Amniotic epithelial cell (primary cell): ENCODE measurements at regions not wholly inside any gene's neighbourhood (a gene's known extent, or its start where the extent isn't known, plus 50 kb on each side); places are given as distances from the start of the nearest gene placed in this dataset.
A peak's percentile ranks its signal among the peaks of the same experiment; 100 is the strongest.

Experiments
- DNase-seq: peaks from one replicate; pipeline ENCODE4 v3.0.0-alpha.2; 2010; ENCODE audit warnings: low read depth

GRCh38 chr9:111195766-111196165, 134.3 kb downstream of the OR2K2 start:
- DNase-seq, result no peak

- no peak for DNase-seq
Measured at GRCh38 chr9:111193095-111193494, 136.9 kb downstream of the OR2K2 start.

GRCh38 chr9:111192650-111193049, 137.4 kb downstream of the OR2K2 start:
- no peak for DNase-seq

- DNase-seq, result peak; percentile 63
Measured at GRCh38 chr9:111190347-111190746, 139.7 kb downstream of the OR2K2 start.

- peak; percentile 23 for DNase-seq
Measured at GRCh38 chr9:111187376-111187775, 142.6 kb downstream of the OR2K2 start.

GRCh38 chr9:111186021-111186530, 143.9 kb downstream of the OR2K2 start:
- no peak for DNase-seq

GRCh38 chr9:111180811-111181210, 142.5 kb upstream of the LPAR1 start:
- DNase-seq, result no peak

GRCh38 chr9:111179577-111179976, 141.3 kb upstream of the LPAR1 start:
- no peak for DNase-seq

- DNase-seq, result peak; percentile 88
Measured at GRCh38 chr9:111178331-111179055, 140.2 kb upstream of the LPAR1 start.

GRCh38 chr9:111176511-111176910, 138.2 kb upstream of the LPAR1 start:
- no peak for DNase-seq

- no peak for DNase-seq
Measured at GRCh38 chr9:111175350-111175749, 137.1 kb upstream of the LPAR1 start.

GRCh38 chr9:111167341-111167740, 129.1 kb upstream of the LPAR1 start:
- DNase-seq, result no peak

GRCh38 chr9:111163716-111164389, 125.6 kb upstream of the LPAR1 start:
- peak; percentile 37 for DNase-seq

- no peak for DNase-seq
Measured at GRCh38 chr9:111162026-111162425, 123.8 kb upstream of the LPAR1 start.

- peak; percentile 65 for DNase-seq
Measured at GRCh38 chr9:111161015-111161415, 122.7 kb upstream of the LPAR1 start.

- no peak for DNase-seq
Measured at GRCh38 chr9:111158999-111159398, 120.7 kb upstream of the LPAR1 start.

- no peak for DNase-seq
Measured at GRCh38 chr9:111158363-111158762, 120.1 kb upstream of the LPAR1 start.

GRCh38 chr9:111154081-111154562, 115.9 kb upstream of the LPAR1 start:
- peak; percentile 8 for DNase-seq

GRCh38 chr9:111152614-111153406, 114.5 kb upstream of the LPAR1 start:
- DNase-seq, result no peak

- peak; percentile 9 for DNase-seq
Measured at GRCh38 chr9:111151537-111151936, 113.3 kb upstream of the LPAR1 start.

GRCh38 chr9:111150181-111150580, 111.9 kb upstream of the LPAR1 start:
- DNase-seq, result peak; percentile 10

GRCh38 chr9:111149018-111149759, 110.9 kb upstream of the LPAR1 start:
- no peak for DNase-seq
